LNCAP (cell line): ENCODE measurements at regions not wholly inside any gene's neighbourhood (a gene's known extent, or its start where the extent isn't known, plus 50 kb on each side); places are given as distances from the start of the nearest gene placed in this dataset.

ENCODE experiments used
- CTCF ChIP-seq: fragments of 450-650 bp; IDR thresholded peaks from 2 replicates; pipeline ENCODE4 v1.5.1; 2017; ENCODE audit warnings: mild to moderate bottlenecking

GRCh38 chr5:162641142-162641813 is 573.7 kb downstream of the GABRG2 start:
- TF ChIP-seq CTCF, result no peak

GRCh38 chr5:162654661-162655405 is 587.3 kb downstream of the GABRG2 start:
- no peak for TF ChIP-seq CTCF

GRCh38 chr5:162657076-162657475 is 589.5 kb downstream of the GABRG2 start:
- no peak for TF ChIP-seq CTCF

GRCh38 chr5:162664846-162665245 is 597.3 kb downstream of the GABRG2 start:
- TF ChIP-seq CTCF, result no peak

- TF ChIP-seq CTCF, result no peak
Measured at GRCh38 chr5:162668926-162669325, 601.4 kb downstream of the GABRG2 start.

- TF ChIP-seq CTCF, result no peak
Measured at GRCh38 chr5:162672061-162672460, 604.5 kb downstream of the GABRG2 start.

- no peak for TF ChIP-seq CTCF
Measured at GRCh38 chr5:162683284-162683683, 615.7 kb downstream of the GABRG2 start.
